B cell (primary cell): ENCODE measurements at regions not wholly inside any gene's neighbourhood (a gene's known extent, or its start where the extent isn't known, plus 50 kb on each side); places are given as distances from the start of the nearest gene placed in this dataset.

Experiments
- ATAC-seq: fragments of 200-7000 bp; cut with Tn5 transposase; one replicate; pipeline ENCODE4 v1.10.0; 2021; ENCODE audit warnings: low read depth, mild to moderate bottlenecking, moderate number of reproducible peaks, moderate library complexity
- CTCF ChIA-PET: fragments of 350-600 bp; sonication (Branson Sonifier 250); formaldehyde crosslinking; loops from one replicate; lab custom pipeline; 2021; ENCODE audit warnings: antibody characterized with exemption, inconsistent platforms; lab: Charles Lee
- POLR2A ChIA-PET: fragments of 350-600 bp; sonication (Branson Sonifier 250); formaldehyde crosslinking; loops from one replicate; lab custom pipeline; 2021; ENCODE audit warnings: antibody characterized with exemption; lab: Charles Lee
- DNase-seq: peaks from one replicate; pipeline ENCODE4 v3.0.0; 2013
- H2AFZ ChIP-seq: 2 replicates; pipeline ENCODE4 v1.6.1; 2012; ENCODE audit warnings: mild to moderate bottlenecking, low read depth, low read length; ENCODE audit not compliant: insufficient read depth, poor library complexity, severe bottlenecking
- H3K27ac ChIP-seq, 2 donors: 1 replicate in 1 of 2; 2 replicates in 1 of 2; pipeline ENCODE4 v1.5.1; 2012 to 2013; ENCODE audit warnings: low read length in 2 of 2, mild to moderate bottlenecking in 2 of 2, moderate library complexity in 1 of 2
- H3K27me3 ChIP-seq, 4 experiments: fragments of 200-600 bp in 1 of 4; sonication (generic) in 1 of 4; replicated peaks in 1 of 4; 1 replicate in 2 of 4; 2 replicates in 2 of 4; pipeline versions ENCODE4 v1.6.1 to v1.7.0; 2013 to 2016; ENCODE audit warnings: low read length in 3 of 4, mild to moderate bottlenecking in 2 of 4, mixed read lengths in 1 of 4, moderate library complexity in 1 of 4; ENCODE audit not compliant: insufficient read depth in 4 of 4, control insufficient read depth in 3 of 4; ENCODE audit errors: control extremely low read depth in 1 of 4
- H3K36me3 ChIP-seq, 2 experiments: replicated peaks in 1 of 2; 1 replicate in 1 of 2; 2 replicates in 1 of 2; pipeline versions ENCODE4 v1.6.1 to v1.7.1; 2013; ENCODE audit warnings: low read length in 1 of 2; ENCODE audit not compliant: insufficient read depth in 2 of 2, control insufficient read depth in 1 of 2; ENCODE audit errors: control extremely low read depth in 1 of 2, extremely low read depth in 1 of 2
- H3K4me1 ChIP-seq, 2 donors: fragments of 200-600 bp in 1 of 2; sonication (generic) in 1 of 2; 1 replicate in 1 of 2; 2 replicates in 1 of 2; pipeline versions ENCODE4 v1.5.1 to v1.6.1; 2013 to 2017; ENCODE audit warnings: low read length in 2 of 2; ENCODE audit not compliant: control insufficient read depth in 2 of 2, insufficient read depth in 2 of 2
- H3K4me2 ChIP-seq: replicated peaks from 2 replicates; pipeline ENCODE3; 2012; ENCODE audit warnings: mild to moderate bottlenecking, low read depth, low read length; ENCODE audit not compliant: poor library complexity, severe bottlenecking
- H3K4me3 ChIP-seq, 5 experiments: fragments of 200-600 bp in 1 of 5; sonication (generic) in 1 of 5; 1 replicate in 3 of 5; 2 replicates in 2 of 5; pipeline versions ENCODE4 v1.5.1 to v1.7.0; 2011 to 2016; ENCODE audit warnings: low read length in 4 of 5, mild to moderate bottlenecking in 4 of 5, low read depth in 2 of 5, control low read depth in 1 of 5, moderate library complexity in 1 of 5; ENCODE audit not compliant: insufficient read depth in 1 of 5; ENCODE audit errors: control extremely low read depth in 1 of 5, extremely low read depth in 1 of 5
- H3K79me2 ChIP-seq: fragments of 200-600 bp; sonication (generic); one replicate; pipeline ENCODE4 v1.6.0; 2016; ENCODE audit warnings: low read length; ENCODE audit not compliant: control insufficient read depth, insufficient read depth
- H3K9ac ChIP-seq: fragments of 200-600 bp; sonication (generic); 2 replicates; pipeline ENCODE4 v1.6.1; 2017; ENCODE audit warnings: mild to moderate bottlenecking, low read length, moderate library complexity
- H3K9me3 ChIP-seq, 3 donors: one replicate each; pipeline versions ENCODE4 v1.6.1 to v1.7.1; 2013; ENCODE audit warnings: low read length in 2 of 3; ENCODE audit not compliant: control insufficient read depth in 2 of 3, insufficient read depth in 1 of 3; ENCODE audit errors: control extremely low read depth in 1 of 3
- H4K20me1 ChIP-seq: 2 replicates; pipeline ENCODE4 v1.6.0; 2012; ENCODE audit warnings: mild to moderate bottlenecking, low read length; ENCODE audit not compliant: insufficient read depth, control insufficient read depth, poor library complexity, severe bottlenecking
- H3K27ac Mint-ChIP-seq: one replicate; pipeline ENCODE4 v1.8.0; 2021; ENCODE audit warnings: mixed read lengths
- H3K27me3 Mint-ChIP-seq: one replicate; pipeline ENCODE4 v1.8.0; 2021; ENCODE audit warnings: mixed read lengths
- H3K4me1 Mint-ChIP-seq: one replicate; pipeline ENCODE4 v1.8.0; 2021; ENCODE audit warnings: mixed read lengths
- H3K4me3 Mint-ChIP-seq: one replicate; pipeline ENCODE4 v1.8.0; 2021; ENCODE audit warnings: mixed read lengths
- H3K9me3 Mint-ChIP-seq: one replicate; pipeline ENCODE4 v1.8.0; 2022; ENCODE audit warnings: mixed read lengths; ENCODE audit not compliant: insufficient read depth
- EZH2 ChIP-seq: IDR thresholded peaks from 2 replicates; pipeline ENCODE4 v1.6.1; 2012; ENCODE audit warnings: borderline replicate concordance, low read depth, mild to moderate bottlenecking, moderate library complexity, low read length; ENCODE audit not compliant: insufficient read depth, poor library complexity, severe bottlenecking
- WGBS: methylation state at CpG from one replicate; pipeline ENCODE4 v1.1.5; 2013; ENCODE audit warnings: missing lambda C conversion rate; ENCODE audit not compliant: insufficient coverage; 5-methylcytosine and 5-hydroxymethylcytosine counted together
- intact Hi-C: fragments of 100-400 bp; cut with micrococcal nuclease; formaldehyde crosslinking; loops from one replicate; pipeline ENCODE4 v1.10.0; 2022
- TF ChIP-seq, protein P1 (sequence below): fragments of 200-600 bp; IDR thresholded peaks from one replicate; pipeline ENCODE4 v1.8.0; 2022; ENCODE audit warnings: antibody characterized with exemption, mild to moderate bottlenecking

DNA sequence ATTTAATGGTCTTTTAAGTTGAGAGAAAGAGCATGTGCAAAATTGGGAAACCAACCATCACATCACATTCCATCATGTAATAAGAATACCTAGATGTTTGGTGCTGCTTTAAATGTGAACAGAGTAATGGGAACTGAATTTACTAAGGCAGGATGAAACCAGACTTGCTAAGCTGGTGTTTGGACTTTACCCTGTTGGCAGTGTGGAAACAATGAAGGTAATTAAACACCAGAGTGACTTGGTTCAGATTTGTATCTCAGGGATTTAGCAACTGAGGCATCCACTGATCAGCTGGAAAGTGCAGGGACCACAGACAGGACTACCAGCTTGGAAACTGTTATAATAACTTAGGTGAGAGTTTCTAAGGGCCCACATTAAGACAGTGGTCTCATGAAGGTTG, 263.4 kb downstream of the OLFM3 start:
- ATAC-seq (no peak), DNase-seq (no peak)
- Mint-ChIP-seq H3K4me3 (no peak overlapping the region), H3K27me3 (no peaks in the 10 kb centered on the region), H3K27ac (no peak overlapping the region), H3K9me3 (no peaks in the 10 kb centered on the region), H3K4me1 (no peaks in the 10 kb centered on the region)
- Histone ChIP-seq H3K4me3 (no peak overlapping the region), H2AFZ (no peak overlapping the region), H3K36me3 (no peaks in the 10 kb centered on the region), H3K9me3 (no peaks in the 10 kb centered on the region), H3K27ac (no peak overlapping the region), H3K4me1 (no peaks in the 10 kb centered on the region), H3K4me2 (no peak overlapping the region), H4K20me1 (no peaks in the 10 kb centered on the region), H3K27me3 (peaks cover 0 to 2% (median 0%) of the 10 kb centered on the region in 4 experiments), H3K9ac (no peak overlapping the region), H3K79me2 (no peaks in the 10 kb centered on the region)
- no peak for TF ChIP-seq EZH2
- TF ChIP-seq, protein P1, sequence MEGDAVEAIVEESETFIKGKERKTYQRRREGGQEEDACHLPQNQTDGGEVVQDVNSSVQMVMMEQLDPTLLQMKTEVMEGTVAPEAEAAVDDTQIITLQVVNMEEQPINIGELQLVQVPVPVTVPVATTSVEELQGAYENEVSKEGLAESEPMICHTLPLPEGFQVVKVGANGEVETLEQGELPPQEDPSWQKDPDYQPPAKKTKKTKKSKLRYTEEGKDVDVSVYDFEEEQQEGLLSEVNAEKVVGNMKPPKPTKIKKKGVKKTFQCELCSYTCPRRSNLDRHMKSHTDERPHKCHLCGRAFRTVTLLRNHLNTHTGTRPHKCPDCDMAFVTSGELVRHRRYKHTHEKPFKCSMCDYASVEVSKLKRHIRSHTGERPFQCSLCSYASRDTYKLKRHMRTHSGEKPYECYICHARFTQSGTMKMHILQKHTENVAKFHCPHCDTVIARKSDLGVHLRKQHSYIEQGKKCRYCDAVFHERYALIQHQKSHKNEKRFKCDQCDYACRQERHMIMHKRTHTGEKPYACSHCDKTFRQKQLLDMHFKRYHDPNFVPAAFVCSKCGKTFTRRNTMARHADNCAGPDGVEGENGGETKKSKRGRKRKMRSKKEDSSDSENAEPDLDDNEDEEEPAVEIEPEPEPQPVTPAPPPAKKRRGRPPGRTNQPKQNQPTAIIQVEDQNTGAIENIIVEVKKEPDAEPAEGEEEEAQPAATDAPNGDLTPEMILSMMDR, result no peak
- intact Hi-C loops, result no loop called here
- POLR2A ChIA-PET, result no interaction called here
- CTCF ChIA-PET, result no interaction called here

DNA sequence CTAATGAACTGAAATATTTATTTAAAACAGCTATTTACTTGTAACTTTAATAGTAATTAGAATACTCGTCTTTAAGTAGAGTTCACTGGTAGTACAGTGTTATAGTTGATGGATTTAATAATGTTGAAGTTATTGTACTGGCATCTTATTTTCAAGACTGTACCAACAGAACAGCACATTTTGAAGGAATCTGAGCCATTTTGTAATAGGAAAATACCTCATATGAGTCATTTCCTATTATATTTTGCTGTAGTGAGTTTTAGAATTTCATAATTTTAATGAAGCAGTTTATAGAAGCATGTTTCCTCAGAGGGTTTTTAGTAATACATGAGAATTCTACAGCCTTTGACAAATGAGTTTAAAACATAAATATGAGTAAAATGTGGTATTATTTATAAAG, 258.3 kb downstream of the OLFM3 start:
- no CpG with 5 or more reads among the region's 1 CpG for WGBS
- no peak for ATAC-seq
- no peak overlapping the region for H2AFZ ChIP-seq
- no peak overlapping the region for H3K9ac ChIP-seq
- no peak overlapping the region for H3K4me3 Mint-ChIP-seq
- H3K4me1 ChIP-seq, result no peaks in the 10 kb centered on the region
- TF ChIP-seq EZH2, result no peak
- TF ChIP-seq, protein P1, result no peak
- H3K27me3 Mint-ChIP-seq, result no peaks in the 10 kb centered on the region
- H4K20me1 ChIP-seq, result no peaks in the 10 kb centered on the region
- intact Hi-C loops, result no loop called here
- no peaks in the 10 kb centered on the region for H3K9me3 ChIP-seq
- H3K36me3 ChIP-seq, result no peaks in the 10 kb centered on the region
- DNase-seq, result no peak
- ChIA-PET POLR2A (no interaction called here), CTCF (no interaction called here)
- H3K4me3 ChIP-seq, result no peak overlapping the region
- H3K27ac ChIP-seq, result no peak overlapping the region
- H3K27ac Mint-ChIP-seq, result no peak overlapping the region
- H3K9me3 Mint-ChIP-seq, result no peaks in the 10 kb centered on the region
- no peak overlapping the region for H3K4me2 ChIP-seq
- H3K4me1 Mint-ChIP-seq, result no peaks in the 10 kb centered on the region
- H3K27me3 ChIP-seq, result peaks cover 0 to 2% (median 0%) of the 10 kb centered on the region in 4 experiments
- no peaks in the 10 kb centered on the region for H3K79me2 ChIP-seq
